ENCODE measurements at regions not wholly inside any gene's neighbourhood (a gene's known extent, or its start where the extent isn't known, plus 50 kb on each side); places are given as distances from the start of the nearest gene placed in this dataset.

GRCh38 chr18:68566991-68567390 is 147.9 kb downstream of the TMX3 start:
- DNase-seq (no peak), ATAC-seq (no peak)
- Histone ChIP-seq H3K9me3 (ENCODE audit: control insufficient read depth, low read length) (no peaks in the 10 kb centered on the region), H3K27me3 (ENCODE audit: control insufficient read depth, insufficient read depth) (no peaks in the 10 kb centered on the region), H3K4me3 (ENCODE audit: low read length) (no peak overlapping the region), H3K4me1 (ENCODE audit: control insufficient read depth, insufficient read depth, low read length) (no peaks in the 10 kb centered on the region), H3K27ac (ENCODE audit: low read length) (no peak overlapping the region)
- intact Hi-C loops (cut with DNase I) = no loop called here
- 92% methylated on average over 2 of the region's 2 CpGs for WGBS

DNA sequence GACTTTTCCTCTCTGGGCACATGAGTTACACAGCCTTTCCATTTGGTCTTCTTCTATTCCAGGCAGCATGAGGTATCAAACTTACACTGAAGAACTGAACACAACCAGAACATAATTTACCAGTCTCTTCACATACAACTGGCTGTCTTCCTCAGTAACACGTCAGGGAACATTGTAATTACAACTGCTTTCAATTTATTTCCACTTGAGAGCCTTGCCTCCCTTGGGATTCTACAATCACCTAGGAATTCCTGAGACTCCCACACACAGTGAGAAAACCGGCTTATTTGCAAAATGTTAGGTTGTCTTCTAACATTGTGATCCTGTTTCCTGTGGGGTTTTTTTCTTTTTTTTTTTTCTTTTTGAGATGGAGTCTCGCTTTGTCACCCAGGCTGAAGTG is 149.9 kb downstream of the TMX3 start:
- ATAC-seq (no peak), DNase-seq (no peak)
- no peaks in the 10 kb centered on the region for H3K4me1 ChIP-seq (ENCODE audit: control insufficient read depth, insufficient read depth, low read length)
- H3K4me3 ChIP-seq (ENCODE audit: low read length) = no peak overlapping the region
- no peak overlapping the region for H3K27ac ChIP-seq (ENCODE audit: low read length)
- H3K27me3 ChIP-seq (ENCODE audit: control insufficient read depth, insufficient read depth) = no peaks in the 10 kb centered on the region
- H3K9me3 ChIP-seq (ENCODE audit: control insufficient read depth, low read length) = no peaks in the 10 kb centered on the region
- WGBS = 71% methylated on average over 3 of the region's 3 CpGs
- intact Hi-C loops (cut with DNase I) = no loop called here

GRCh38 chr18:68564351-68564750 is 150.6 kb downstream of the TMX3 start:
- intact Hi-C loops (cut with DNase I) = no loop called here
- H3K4me3 ChIP-seq (ENCODE audit: low read length) = no peak overlapping the region

GRCh38 chr18:68560128-68560527 is 154.8 kb downstream of the TMX3 start:
- no peak for DNase-seq
- WGBS = 85% methylated on average over 2 of the region's 2 CpGs
- Histone ChIP-seq H3K27ac (ENCODE audit: low read length) (no peak overlapping the region), H3K9me3 (ENCODE audit: control insufficient read depth, low read length) (no peaks in the 10 kb centered on the region), H3K4me3 (ENCODE audit: low read length) (no peak overlapping the region), H3K27me3 (ENCODE audit: control insufficient read depth, insufficient read depth) (no peaks in the 10 kb centered on the region), H3K4me1 (ENCODE audit: control insufficient read depth, insufficient read depth, low read length) (no peaks in the 10 kb centered on the region)
- no peak for ATAC-seq
- intact Hi-C loops (cut with DNase I) = no loop called here

More at GRCh38 chr18:68564351-68564750, 150.6 kb downstream of the TMX3 start:
- no peak for ATAC-seq
- Histone ChIP-seq H3K4me1 (ENCODE audit: control insufficient read depth, insufficient read depth, low read length) (no peaks in the 10 kb centered on the region), H3K27ac (ENCODE audit: low read length) (no peak overlapping the region), H3K9me3 (ENCODE audit: control insufficient read depth, low read length) (no peaks in the 10 kb centered on the region), H3K27me3 (ENCODE audit: control insufficient read depth, insufficient read depth) (no peaks in the 10 kb centered on the region)
- DNase-seq = no peak

DNA sequence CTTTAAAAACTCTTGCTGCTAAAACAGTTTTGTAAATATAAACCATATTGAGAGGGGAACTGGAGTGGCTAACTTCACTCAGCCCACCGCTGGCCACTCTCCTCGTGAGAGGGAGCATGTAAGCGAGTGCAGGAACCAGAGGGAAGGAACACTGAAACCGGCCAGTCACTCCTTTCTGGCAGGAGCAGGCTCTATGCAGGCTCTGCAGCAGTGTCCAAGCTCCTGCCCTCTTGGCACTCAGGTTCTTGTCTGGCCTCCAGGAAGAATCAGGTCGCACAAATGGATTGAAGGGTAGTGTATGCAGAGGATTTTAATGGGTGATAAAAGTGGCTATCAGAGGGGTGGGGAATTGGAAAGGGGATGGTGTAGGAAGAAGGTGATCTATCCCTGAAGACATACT is 157.7 kb downstream of the TMX3 start:
- intact Hi-C loops (cut with DNase I) = no loop called here
- Histone ChIP-seq H3K4me1 (ENCODE audit: control insufficient read depth, insufficient read depth, low read length) (no peaks in the 10 kb centered on the region), H3K27ac (ENCODE audit: low read length) (no peak overlapping the region), H3K9me3 (ENCODE audit: control insufficient read depth, low read length) (no peaks in the 10 kb centered on the region), H3K4me3 (ENCODE audit: low read length) (no peak overlapping the region), H3K27me3 (ENCODE audit: control insufficient read depth, insufficient read depth) (no peaks in the 10 kb centered on the region)
- DNase-seq (no peak), ATAC-seq (no peak)
- WGBS = 81% methylated on average over 5 of the region's 5 CpGs

DNA sequence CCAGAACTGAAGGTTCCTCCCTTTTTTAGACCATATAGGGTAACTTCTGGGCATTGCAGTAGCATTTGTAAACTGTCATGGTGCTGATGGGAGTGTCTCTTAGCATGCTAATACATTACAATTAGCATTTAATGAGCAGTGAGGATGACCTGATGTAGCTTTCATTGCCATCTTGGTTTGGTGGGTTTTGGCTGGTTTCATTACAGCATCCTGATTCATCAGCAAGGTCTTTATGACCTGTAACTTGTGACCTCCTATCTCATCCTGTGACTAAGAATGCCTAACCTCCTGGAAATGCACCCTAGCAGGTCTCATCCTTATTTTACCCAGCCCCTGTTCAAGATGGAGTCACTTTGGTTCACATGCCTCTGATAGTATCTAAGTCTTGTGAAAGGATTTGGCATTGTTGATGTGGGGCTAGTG is 159.0 kb downstream of the TMX3 start:
- no peaks in the 10 kb centered on the region for H3K4me1 ChIP-seq (ENCODE audit: control insufficient read depth, insufficient read depth, low read length)
- no peak for DNase-seq
- H3K27ac ChIP-seq (ENCODE audit: low read length) = no peak overlapping the region
- H3K4me3 ChIP-seq (ENCODE audit: low read length) = no peak overlapping the region
- H3K9me3 ChIP-seq (ENCODE audit: control insufficient read depth, low read length) = no peaks in the 10 kb centered on the region
- intact Hi-C loops (cut with DNase I) = no loop called here
- no peaks in the 10 kb centered on the region for H3K27me3 ChIP-seq (ENCODE audit: control insufficient read depth, insufficient read depth)
- no peak for ATAC-seq

DNA sequence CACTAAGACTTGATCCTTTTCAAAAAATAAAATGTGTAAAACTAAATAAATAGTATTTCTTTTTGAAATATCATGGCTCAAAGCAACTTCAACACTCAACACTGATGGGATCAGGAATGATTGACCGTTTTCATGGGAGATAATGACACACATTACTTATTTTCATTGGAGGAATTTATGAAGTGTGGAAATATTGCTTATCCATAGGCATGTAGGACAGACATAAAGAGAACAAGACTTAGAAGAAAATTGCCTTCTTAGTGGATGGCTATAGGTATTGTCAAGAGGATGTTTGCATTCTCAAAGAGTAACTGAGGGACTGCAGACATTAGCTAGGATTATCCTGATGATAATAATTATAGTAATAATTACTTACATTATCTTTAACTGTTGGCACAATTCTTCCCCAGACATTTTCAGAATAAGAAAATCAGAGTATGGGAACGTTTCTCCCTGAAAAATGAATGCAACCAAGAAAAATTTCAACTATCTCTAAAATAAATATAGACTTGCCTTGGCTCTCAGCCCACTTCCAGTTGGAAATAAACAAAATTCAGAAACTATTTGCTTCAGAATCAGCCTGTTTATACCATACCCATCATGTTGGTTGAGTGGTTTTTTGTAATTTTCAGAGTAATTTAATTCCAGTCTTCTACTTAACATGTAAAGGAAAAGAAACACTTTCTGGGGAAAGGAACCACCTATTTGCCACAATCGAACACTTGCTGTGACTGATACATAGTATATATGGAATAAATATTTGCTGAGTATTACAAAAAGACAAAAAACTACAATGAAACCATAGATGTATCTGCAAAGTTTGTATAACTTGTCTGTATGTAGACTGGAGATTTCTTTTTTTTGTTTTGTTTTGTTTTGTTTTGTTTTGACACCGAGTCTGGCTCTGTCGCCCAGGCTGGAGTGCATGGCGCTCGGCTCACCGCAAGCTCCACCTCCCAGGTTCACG is 165.7 kb downstream of the TMX3 start:
- intact Hi-C loops (cut with DNase I) = no loop called here
- no peak for ATAC-seq

GRCh38 chr18:68543344-68543743 is 171.6 kb downstream of the TMX3 start:
- no peaks in the 10 kb centered on the region for H3K27me3 ChIP-seq (ENCODE audit: control insufficient read depth, insufficient read depth)
- no peak for DNase-seq
- H3K4me3 ChIP-seq (ENCODE audit: low read length) = no peak overlapping the region
- no peaks in the 10 kb centered on the region for H3K4me1 ChIP-seq (ENCODE audit: control insufficient read depth, insufficient read depth, low read length)
- 81% methylated on average over 2 of the region's 2 CpGs for WGBS
- intact Hi-C loops (cut with DNase I) = no loop called here
- ATAC-seq = no peak
- no peak overlapping the region for H3K27ac ChIP-seq (ENCODE audit: low read length)
- no peaks in the 10 kb centered on the region for H3K9me3 ChIP-seq (ENCODE audit: control insufficient read depth, low read length)

More for the DNA sequence above, 165.7 kb downstream of the TMX3 start:
- Histone ChIP-seq H3K4me3 (ENCODE audit: low read length) (no peak overlapping the region), H3K27ac (ENCODE audit: low read length) (no peak overlapping the region), H3K9me3 (ENCODE audit: control insufficient read depth, low read length) (no peaks in the 10 kb centered on the region), H3K4me1 (ENCODE audit: control insufficient read depth, insufficient read depth, low read length) (no peaks in the 10 kb centered on the region), H3K27me3 (ENCODE audit: control insufficient read depth, insufficient read depth) (no peaks in the 10 kb centered on the region)
- WGBS = 78% methylated on average over 9 of the region's 9 CpGs
- no peak for DNase-seq

GRCh38 chr18:68542846-68543245 is 172.1 kb downstream of the TMX3 start:
- ATAC-seq (no peak), DNase-seq (no peak)
- 44% methylated on average over 1 of the region's 1 CpG for WGBS
- Histone ChIP-seq H3K27ac (ENCODE audit: low read length) (no peak overlapping the region), H3K27me3 (ENCODE audit: control insufficient read depth, insufficient read depth) (no peaks in the 10 kb centered on the region), H3K4me3 (ENCODE audit: low read length) (no peak overlapping the region), H3K9me3 (ENCODE audit: control insufficient read depth, low read length) (no peaks in the 10 kb centered on the region), H3K4me1 (ENCODE audit: control insufficient read depth, insufficient read depth, low read length) (no peaks in the 10 kb centered on the region)
- intact Hi-C loops (cut with DNase I) = no loop called here

DNA sequence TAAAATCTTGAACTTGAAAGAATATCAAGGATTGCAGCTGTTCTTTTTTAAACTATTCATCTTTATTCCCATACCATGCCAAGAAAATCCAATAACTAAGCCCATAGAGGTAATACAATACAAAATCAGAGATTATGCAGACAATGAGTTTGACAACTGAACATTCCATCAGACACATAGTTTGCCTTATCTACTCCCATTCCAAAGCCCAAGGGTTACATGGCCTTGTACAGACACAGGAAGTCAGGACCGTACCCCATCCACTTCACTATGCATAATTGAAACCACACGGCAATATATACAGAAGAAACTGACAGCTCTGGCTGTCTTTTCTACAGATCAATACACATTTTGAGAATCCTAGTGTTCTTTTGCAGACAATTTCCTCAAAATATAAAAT is 181.3 kb downstream of the TMX3 start:
- H3K27me3 ChIP-seq (ENCODE audit: control insufficient read depth, insufficient read depth) = no peaks in the 10 kb centered on the region
- intact Hi-C loops (cut with DNase I) = no loop called here
- no peaks in the 10 kb centered on the region for H3K4me1 ChIP-seq (ENCODE audit: control insufficient read depth, insufficient read depth, low read length)
- H3K27ac ChIP-seq (ENCODE audit: low read length) = no peak overlapping the region
- H3K4me3 ChIP-seq (ENCODE audit: low read length) = no peak overlapping the region
- H3K9me3 ChIP-seq (ENCODE audit: control insufficient read depth, low read length) = no peaks in the 10 kb centered on the region
- DNase-seq (no peak), ATAC-seq (no peak)
- 40% methylated on average over 2 of the region's 2 CpGs for WGBS

DNA sequence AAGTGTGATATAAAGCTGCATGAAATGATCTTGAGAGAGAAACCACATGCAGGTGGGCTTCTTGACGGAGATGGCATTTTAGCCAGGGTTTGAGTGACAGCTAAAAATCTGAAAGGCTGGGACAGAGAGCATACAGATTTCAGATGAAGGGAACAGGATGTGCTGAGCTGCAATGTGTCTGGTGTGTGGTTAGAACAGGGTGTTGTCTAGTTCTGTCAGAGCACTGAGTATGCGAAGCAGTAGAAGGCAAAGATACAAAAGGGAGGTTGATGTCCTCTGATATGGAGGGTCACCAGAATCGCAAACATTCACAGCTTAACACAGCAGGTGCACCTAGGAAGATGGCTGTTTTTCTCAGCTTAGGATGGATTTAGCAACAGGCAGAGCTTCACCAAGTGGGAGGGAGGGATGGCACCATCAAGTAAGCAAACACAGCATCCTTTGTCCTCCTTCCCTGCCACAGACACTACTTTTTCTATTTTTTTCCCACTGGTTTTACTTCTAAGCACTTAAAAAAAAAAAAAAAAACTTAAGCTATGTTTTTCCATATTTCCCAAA is 182.5 kb downstream of the TMX3 start:
- no peaks in the 10 kb centered on the region for H3K4me1 ChIP-seq (ENCODE audit: control insufficient read depth, insufficient read depth, low read length)
- DNase-seq (no peak), ATAC-seq (no peak)
- 73% methylated on average over 3 of the region's 3 CpGs for WGBS
- H3K27me3 ChIP-seq (ENCODE audit: control insufficient read depth, insufficient read depth) = no peaks in the 10 kb centered on the region
- no peak overlapping the region for H3K27ac ChIP-seq (ENCODE audit: low read length)
- no peaks in the 10 kb centered on the region for H3K9me3 ChIP-seq (ENCODE audit: control insufficient read depth, low read length)
- intact Hi-C loops (cut with DNase I) = no loop called here
- no peak overlapping the region for H3K4me3 ChIP-seq (ENCODE audit: low read length)
